Activated B cell treated with CpG ODN at 0.5 μM for 24 hours (primary cell): ENCODE measurements at regions not wholly inside any gene's neighbourhood (a gene's known extent, or its start where the extent isn't known, plus 50 kb on each side); places are given as distances from the start of the nearest gene placed in this dataset.

Experiments
- ATAC-seq: fragments of 200-7000 bp; cut with Tn5 transposase; one replicate; pipeline ENCODE4 v1.10.0; 2021; ENCODE audit warnings: low read depth, mild to moderate bottlenecking, moderate library complexity
- CTCF ChIA-PET: fragments of 350-600 bp; sonication (Branson Sonifier 250); formaldehyde crosslinking; loops from one replicate; lab custom pipeline; 2021; ENCODE audit warnings: antibody characterized with exemption; lab: Charles Lee
- POLR2A ChIA-PET: fragments of 350-600 bp; sonication (Branson Sonifier 250); formaldehyde crosslinking; loops from one replicate; lab custom pipeline; 2021; ENCODE audit warnings: antibody characterized with exemption; lab: Charles Lee
- DNase-seq: peaks from one replicate; pipeline ENCODE4 v3.0.0; 2022
- H3K27ac Mint-ChIP-seq: one replicate; pipeline ENCODE4 v1.8.0; 2020; ENCODE audit warnings: mixed read lengths
- H3K27me3 Mint-ChIP-seq: one replicate; pipeline ENCODE4 v1.8.0; 2021; ENCODE audit warnings: mixed read lengths
- H3K36me3 Mint-ChIP-seq: one replicate; pipeline ENCODE4 v1.8.0; 2021; ENCODE audit warnings: low read depth, mixed read lengths
- H3K4me1 Mint-ChIP-seq: one replicate; pipeline ENCODE4 v1.8.0; 2021; ENCODE audit warnings: mixed read lengths
- H3K4me3 Mint-ChIP-seq: one replicate; pipeline ENCODE4 v1.8.0; 2020; ENCODE audit warnings: mild to moderate bottlenecking, mixed read lengths
- H3K9me3 Mint-ChIP-seq: one replicate; pipeline ENCODE4 v1.8.0; 2020; ENCODE audit warnings: mixed read lengths
- intact Hi-C: fragments of 100-400 bp; cut with micrococcal nuclease; formaldehyde crosslinking; loops from one replicate; pipeline ENCODE4 v1.15.1; 2024
- TF ChIP-seq, protein P1 (sequence below): fragments of 200-600 bp; IDR thresholded peaks from one replicate; pipeline ENCODE4 v1.8.0; 2022; ENCODE audit warnings: antibody characterized with exemption, mild to moderate bottlenecking

DNA sequence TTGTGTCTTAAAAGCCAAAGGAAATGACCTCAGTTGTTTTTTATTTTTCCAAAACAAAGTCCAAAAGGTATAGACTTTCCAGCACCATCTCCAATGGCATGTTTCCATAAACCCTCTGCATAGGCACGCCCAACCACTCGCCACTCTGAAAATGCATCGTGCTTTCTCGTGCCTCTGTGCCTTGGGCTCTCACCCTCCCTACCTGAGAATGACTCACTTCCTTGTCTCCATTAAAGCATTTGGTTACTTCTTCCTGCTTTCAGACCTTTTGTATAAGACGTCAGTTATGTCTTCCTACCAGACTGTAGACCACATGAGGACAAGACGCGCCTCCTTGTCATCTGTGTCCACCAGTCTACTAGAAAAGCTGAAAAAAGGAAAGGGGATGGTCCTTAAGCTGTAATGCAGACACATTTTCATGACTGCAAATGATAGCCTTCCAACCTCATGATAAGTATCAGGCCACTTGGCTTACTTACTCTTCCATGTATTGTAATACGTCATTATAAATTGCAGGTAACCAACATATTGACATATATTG is 61.2 kb upstream of the CDYL start:
- ChIA-PET CTCF (no interaction called here), POLR2A (no interaction called here)
- intact Hi-C loops, result no loop called here
- no peak for DNase-seq
- ATAC-seq, result no peak
- Mint-ChIP-seq H3K36me3 (no peaks in the 10 kb centered on the region), H3K9me3 (no peaks in the 10 kb centered on the region), H3K4me3 (no peak overlapping the region), H3K27ac (no peak overlapping the region), H3K27me3 (no peaks in the 10 kb centered on the region), H3K4me1 (no peaks in the 10 kb centered on the region)
- TF ChIP-seq, protein P1, sequence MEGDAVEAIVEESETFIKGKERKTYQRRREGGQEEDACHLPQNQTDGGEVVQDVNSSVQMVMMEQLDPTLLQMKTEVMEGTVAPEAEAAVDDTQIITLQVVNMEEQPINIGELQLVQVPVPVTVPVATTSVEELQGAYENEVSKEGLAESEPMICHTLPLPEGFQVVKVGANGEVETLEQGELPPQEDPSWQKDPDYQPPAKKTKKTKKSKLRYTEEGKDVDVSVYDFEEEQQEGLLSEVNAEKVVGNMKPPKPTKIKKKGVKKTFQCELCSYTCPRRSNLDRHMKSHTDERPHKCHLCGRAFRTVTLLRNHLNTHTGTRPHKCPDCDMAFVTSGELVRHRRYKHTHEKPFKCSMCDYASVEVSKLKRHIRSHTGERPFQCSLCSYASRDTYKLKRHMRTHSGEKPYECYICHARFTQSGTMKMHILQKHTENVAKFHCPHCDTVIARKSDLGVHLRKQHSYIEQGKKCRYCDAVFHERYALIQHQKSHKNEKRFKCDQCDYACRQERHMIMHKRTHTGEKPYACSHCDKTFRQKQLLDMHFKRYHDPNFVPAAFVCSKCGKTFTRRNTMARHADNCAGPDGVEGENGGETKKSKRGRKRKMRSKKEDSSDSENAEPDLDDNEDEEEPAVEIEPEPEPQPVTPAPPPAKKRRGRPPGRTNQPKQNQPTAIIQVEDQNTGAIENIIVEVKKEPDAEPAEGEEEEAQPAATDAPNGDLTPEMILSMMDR, result no peak

DNA sequence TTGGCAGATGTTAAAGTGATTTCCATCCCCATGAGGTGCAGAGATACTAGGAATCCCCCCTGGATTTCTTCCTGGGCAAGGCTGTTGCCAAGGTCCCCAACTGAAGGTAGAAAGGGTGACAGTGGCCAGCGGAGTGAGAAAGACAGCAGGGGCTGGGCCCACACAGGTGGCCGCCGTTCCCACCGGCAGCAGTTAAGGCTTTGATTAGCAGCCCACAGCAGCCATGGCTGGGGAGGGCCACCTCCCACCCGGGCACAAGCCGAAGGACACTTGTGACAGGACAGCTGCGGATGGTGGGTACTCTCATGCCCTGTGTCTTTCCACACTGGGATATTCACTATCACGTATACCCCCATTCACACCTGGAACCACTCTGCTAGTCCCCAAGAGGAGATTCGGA is 63.9 kb upstream of the CDYL start:
- ChIA-PET CTCF (no interaction called here), POLR2A (no interaction called here)
- no peaks in the 10 kb centered on the region for H3K4me1 Mint-ChIP-seq
- DNase-seq, result no peak
- H3K36me3 Mint-ChIP-seq, result no peaks in the 10 kb centered on the region
- TF ChIP-seq, protein P1, result no peak
- no peak overlapping the region for H3K4me3 Mint-ChIP-seq
- H3K27ac Mint-ChIP-seq, result no peak overlapping the region
- H3K27me3 Mint-ChIP-seq, result no peaks in the 10 kb centered on the region
- ATAC-seq, result no peak
- intact Hi-C loops, result no loop called here
- H3K9me3 Mint-ChIP-seq, result peaks cover 2% of the 10 kb centered on the region

DNA sequence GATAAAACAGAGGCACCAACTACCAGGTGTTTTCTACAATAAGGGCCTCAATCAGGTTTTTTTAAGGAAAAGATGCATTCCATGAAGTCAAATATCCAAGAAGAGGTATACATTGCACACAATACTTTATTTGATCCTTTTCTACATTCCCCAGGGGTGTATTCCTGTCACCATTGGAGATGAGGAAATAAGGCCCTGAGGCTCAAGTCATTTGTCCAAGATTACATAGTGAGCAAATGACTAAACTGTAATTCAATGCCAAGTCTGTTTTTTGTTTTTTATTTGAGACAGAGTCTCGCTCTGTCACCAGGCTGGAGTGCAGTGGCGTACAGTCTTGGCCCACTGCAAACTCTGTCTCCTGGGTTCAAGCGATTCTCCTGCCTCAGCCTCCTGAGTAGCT is 69.2 kb upstream of the CDYL start:
- TF ChIP-seq, protein P1, result no peak
- peaks cover 2% of the 10 kb centered on the region for H3K9me3 Mint-ChIP-seq
- H3K4me1 Mint-ChIP-seq, result no peaks in the 10 kb centered on the region
- ChIA-PET POLR2A (no interaction called here), CTCF (no interaction called here)
- no peak overlapping the region for H3K4me3 Mint-ChIP-seq
- intact Hi-C loops, result no loop called here
- ATAC-seq (no peak), DNase-seq (no peak)
- no peaks in the 10 kb centered on the region for H3K36me3 Mint-ChIP-seq
- H3K27me3 Mint-ChIP-seq, result no peaks in the 10 kb centered on the region
- no peak overlapping the region for H3K27ac Mint-ChIP-seq

DNA sequence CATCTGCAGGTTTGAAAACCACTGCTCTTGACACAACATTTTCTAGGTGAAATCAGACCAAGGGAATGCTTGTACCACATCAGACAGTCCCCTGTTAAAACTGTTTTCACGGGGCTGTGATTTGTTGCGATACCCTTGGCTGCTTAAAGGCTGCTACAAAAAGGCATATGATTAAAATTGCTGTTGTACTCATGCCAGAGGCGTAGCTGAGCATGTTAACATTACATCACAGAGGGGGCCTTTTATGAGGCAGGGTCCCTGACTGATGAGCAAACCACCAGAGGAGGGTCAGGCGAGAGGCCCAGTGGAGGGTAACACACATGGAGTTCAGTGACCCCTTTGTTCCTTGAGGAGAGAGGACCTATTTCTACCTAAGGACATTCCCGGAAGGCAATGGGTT is 70.4 kb upstream of the CDYL start:
- POLR2A ChIA-PET, result no interaction called here
- ATAC-seq, result no peak
- no peaks in the 10 kb centered on the region for H3K27me3 Mint-ChIP-seq
- TF ChIP-seq, protein P1, result no peak
- intact Hi-C loops, result no loop called here
- no peak for DNase-seq
- H3K4me1 Mint-ChIP-seq, result no peaks in the 10 kb centered on the region
- no peak overlapping the region for H3K27ac Mint-ChIP-seq
- no peaks in the 10 kb centered on the region for H3K36me3 Mint-ChIP-seq
- peaks cover 2% of the 10 kb centered on the region for H3K9me3 Mint-ChIP-seq
- CTCF ChIA-PET, result no interaction called here
- H3K4me3 Mint-ChIP-seq, result no peak overlapping the region

DNA sequence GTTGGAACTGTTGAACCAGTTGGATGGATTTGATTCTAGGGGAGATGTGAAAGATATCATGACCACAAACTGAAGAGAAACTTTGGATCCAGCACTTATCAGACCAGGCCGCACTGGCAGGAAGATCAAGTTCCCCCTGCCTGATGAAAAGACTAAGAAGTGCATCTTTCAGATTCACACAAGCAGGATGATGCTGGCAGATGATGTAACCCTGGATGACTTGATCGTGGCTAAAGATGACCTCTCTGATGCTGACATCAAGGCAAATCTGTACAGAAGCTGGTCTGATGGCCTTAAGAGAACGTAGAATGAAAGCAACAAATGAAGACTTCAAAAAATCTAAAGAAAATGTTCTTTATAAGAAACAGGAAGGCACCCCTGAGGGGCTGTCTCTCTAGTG is 72.8 kb upstream of the CDYL start:
- intact Hi-C loops, result no loop called here
- CTCF ChIA-PET, result no interaction called here
- Mint-ChIP-seq H3K4me3 (no peak overlapping the region), H3K36me3 (no peaks in the 10 kb centered on the region), H3K27ac (no peak overlapping the region), H3K9me3 (peaks cover 2% of the 10 kb centered on the region), H3K27me3 (peaks cover under 1% of the 10 kb centered on the region), H3K4me1 (no peaks in the 10 kb centered on the region)
- TF ChIP-seq, protein P1, result no peak
- POLR2A ChIA-PET, result no interaction called here
- DNase-seq, result no peak
- no peak for ATAC-seq
